Tibial nerve (tissue), 4 donors: ENCODE measurements at regions not wholly inside any gene's neighbourhood (a gene's known extent, or its start where the extent isn't known, plus 50 kb on each side); places are given as distances from the start of the nearest gene placed in this dataset.
"Not testable (repeated sequence)": the region's sequence is repeated elsewhere in the genome, so short reads cannot be mapped to it uniquely, and the experiment has no call there.

Experiments
- DNase-seq, 2 donors: peaks; one replicate each; pipeline ENCODE4 v3.0.0-alpha.2; 2019; ENCODE audit warnings: low spot score in 2 of 2
- H3K27ac ChIP-seq, 4 donors: fragments of 200-600 bp; sonication (generic) in 3 of 4; one replicate each; pipeline ENCODE4 v1.5.1; 2017 to 2019; ENCODE audit warnings: mild to moderate bottlenecking in 1 of 4
- H3K27me3 ChIP-seq, 2 donors: fragments of 200-600 bp; sonication (generic) in 1 of 2; one replicate each; pipeline versions ENCODE4 v1.5.1 to v1.6.0; 2017 to 2019
- H3K36me3 ChIP-seq, 3 donors: fragments of 200-600 bp; sonication (generic); one replicate each; pipeline ENCODE4 v1.5.1; 2018 to 2019
- H3K4me1 ChIP-seq, 4 donors: fragments of 200-600 bp; sonication (generic) in 3 of 4; one replicate each; pipeline ENCODE4 v1.5.1; 2017 to 2019
- H3K4me3 ChIP-seq, 4 donors: fragments of 200-600 bp; sonication (generic) in 3 of 4; one replicate each; pipeline ENCODE4 v1.5.1; 2017 to 2019; ENCODE audit warnings: mild to moderate bottlenecking in 1 of 4, moderate library complexity in 1 of 4
- H3K9me3 ChIP-seq, 4 donors: fragments of 200-600 bp; sonication (generic) in 3 of 4; one replicate each; pipeline ENCODE4 v1.5.1; 2017 to 2019
- EP300 ChIP-seq, 2 donors: sonication (generic); formaldehyde crosslinking; IDR thresholded peaks; one replicate each; pipeline ENCODE4 v1.6.1; 2017; ENCODE audit warnings: antibody characterized with exemption in 2 of 2, mild to moderate bottlenecking in 1 of 2
- POLR2A ChIP-seq, 2 donors: fragments of 450-650 bp; IDR thresholded peaks; one replicate each; pipeline ENCODE4 v1.6.1; 2017; ENCODE audit warnings: antibody characterized with exemption in 2 of 2, mild to moderate bottlenecking in 2 of 2, moderate library complexity in 2 of 2
- whole genome bisulfite sequencing, 2 donors: methylation state at CpG; one replicate each; pipeline ENCODE4 v1.1.5; 2018; 5-methylcytosine and 5-hydroxymethylcytosine counted together
- TF ChIP-seq, protein P1 (sequence below), 5 experiments: fragments of 200-600 bp in 3 of 5; fragments of 450-650 bp in 2 of 5; sonication (generic) in 3 of 5; IDR thresholded peaks; one replicate each; pipeline ENCODE4 v1.5.1; 2016 to 2019; ENCODE audit warnings: antibody characterized with exemption in 5 of 5, mild to moderate bottlenecking in 3 of 5, moderate library complexity in 2 of 5

GRCh38 chr11:67795746-67796145 is 121.3 kb upstream of the ALDH3B2 start:
- Histone ChIP-seq H3K4me1 (peaks cover 0 to 3% (median 0%) of the 10 kb centered on the region in 4 donors), H3K9me3 (no peaks in the 10 kb centered on the region), H3K36me3 (no peaks in the 10 kb centered on the region), H3K27ac (no peak overlapping the region), H3K4me3 (no peak overlapping the region), H3K27me3 (no peaks in the 10 kb centered on the region)
- no peak for DNase-seq
- 87% methylated on average over 8 to 12 of the region's 12 CpGs for WGBS, 2 donors
- TF ChIP-seq EP300 (IDR thresholded peaks at IDR 0.05) (no peak), POLR2A (IDR thresholded peaks at IDR 0.05) (no peak)
- TF ChIP-seq, protein P1, sequence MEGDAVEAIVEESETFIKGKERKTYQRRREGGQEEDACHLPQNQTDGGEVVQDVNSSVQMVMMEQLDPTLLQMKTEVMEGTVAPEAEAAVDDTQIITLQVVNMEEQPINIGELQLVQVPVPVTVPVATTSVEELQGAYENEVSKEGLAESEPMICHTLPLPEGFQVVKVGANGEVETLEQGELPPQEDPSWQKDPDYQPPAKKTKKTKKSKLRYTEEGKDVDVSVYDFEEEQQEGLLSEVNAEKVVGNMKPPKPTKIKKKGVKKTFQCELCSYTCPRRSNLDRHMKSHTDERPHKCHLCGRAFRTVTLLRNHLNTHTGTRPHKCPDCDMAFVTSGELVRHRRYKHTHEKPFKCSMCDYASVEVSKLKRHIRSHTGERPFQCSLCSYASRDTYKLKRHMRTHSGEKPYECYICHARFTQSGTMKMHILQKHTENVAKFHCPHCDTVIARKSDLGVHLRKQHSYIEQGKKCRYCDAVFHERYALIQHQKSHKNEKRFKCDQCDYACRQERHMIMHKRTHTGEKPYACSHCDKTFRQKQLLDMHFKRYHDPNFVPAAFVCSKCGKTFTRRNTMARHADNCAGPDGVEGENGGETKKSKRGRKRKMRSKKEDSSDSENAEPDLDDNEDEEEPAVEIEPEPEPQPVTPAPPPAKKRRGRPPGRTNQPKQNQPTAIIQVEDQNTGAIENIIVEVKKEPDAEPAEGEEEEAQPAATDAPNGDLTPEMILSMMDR (IDR thresholded peaks at IDR 0.05) = no peak

GRCh38 chr11:67793750-67794149 is 119.3 kb upstream of the ALDH3B2 start:
- H3K27me3 ChIP-seq, H3K9me3 ChIP-seq, H3K36me3 ChIP-seq, DNase-seq, H3K4me1 ChIP-seq, H3K4me3 ChIP-seq, H3K27ac ChIP-seq: not testable (repeated sequence)
- WGBS, 2 donors = 71 to 75% methylated on average over 8 of the region's 8 CpGs

GRCh38 chr11:67792273-67792990 is 118.0 kb upstream of the ALDH3B2 start:
- not testable (repeated sequence) for H3K36me3 ChIP-seq, H3K27ac ChIP-seq, H3K27me3 ChIP-seq, H3K4me1 ChIP-seq, H3K9me3 ChIP-seq, H3K4me3 ChIP-seq
- DNase-seq = peak; percentile 35 to 65
- 27 to 29% methylated on average over 26 of the region's 26 CpGs for WGBS, 2 donors
- TF ChIP-seq, protein P1 (IDR thresholded peaks at IDR 0.05) = peak; percentile 46 to 61 (median 49)

GRCh38 chr11:67791598-67792170 is 117.3 kb upstream of the ALDH3B2 start:
- H3K27ac ChIP-seq, H3K27me3 ChIP-seq, DNase-seq, H3K9me3 ChIP-seq, H3K4me3 ChIP-seq, H3K36me3 ChIP-seq, H3K4me1 ChIP-seq: not testable (repeated sequence)
- TF ChIP-seq EP300 (IDR thresholded peaks at IDR 0.05) = peak in 1 of 2 donors; percentile 16
- WGBS, 2 donors = 39 to 53% methylated on average over 11 of the region's 11 CpGs

DNA sequence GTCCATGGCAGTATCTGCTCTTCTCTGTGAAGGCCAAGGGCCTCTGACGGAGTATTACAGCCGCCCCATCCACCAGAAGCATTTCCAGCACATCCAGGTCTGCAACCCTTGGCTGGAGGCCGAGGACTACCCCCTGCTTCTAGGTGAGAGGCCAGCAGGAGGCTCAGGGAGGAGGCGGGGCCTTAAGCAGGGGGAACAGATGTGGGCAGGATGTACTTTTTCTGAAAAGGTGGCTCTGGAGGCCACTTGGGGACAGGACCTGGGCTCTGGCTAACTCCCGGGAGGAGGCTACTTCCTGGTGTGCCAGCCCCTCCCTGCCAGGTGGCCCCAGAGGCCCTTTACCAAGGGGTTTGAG is 113.9 kb upstream of the ALDH3B2 start:
- 34 to 46% methylated on average over 5 of the region's 5 CpGs for WGBS, 2 donors
- not testable (repeated sequence) for DNase-seq, H3K4me3 ChIP-seq, H3K36me3 ChIP-seq, H3K27ac ChIP-seq, H3K27me3 ChIP-seq, H3K9me3 ChIP-seq, H3K4me1 ChIP-seq

- H3K4me1 ChIP-seq, H3K4me3 ChIP-seq, H3K27ac ChIP-seq, H3K9me3 ChIP-seq, H3K36me3 ChIP-seq, H3K27me3 ChIP-seq, DNase-seq: not testable (repeated sequence)
- WGBS, 2 donors = 73 to 82% methylated on average over 14 to 17 of the region's 19 CpGs
These were observed 113.4 kb upstream of the ALDH3B2 start for GRCh38 chr11:67787681-67788340.

DNA sequence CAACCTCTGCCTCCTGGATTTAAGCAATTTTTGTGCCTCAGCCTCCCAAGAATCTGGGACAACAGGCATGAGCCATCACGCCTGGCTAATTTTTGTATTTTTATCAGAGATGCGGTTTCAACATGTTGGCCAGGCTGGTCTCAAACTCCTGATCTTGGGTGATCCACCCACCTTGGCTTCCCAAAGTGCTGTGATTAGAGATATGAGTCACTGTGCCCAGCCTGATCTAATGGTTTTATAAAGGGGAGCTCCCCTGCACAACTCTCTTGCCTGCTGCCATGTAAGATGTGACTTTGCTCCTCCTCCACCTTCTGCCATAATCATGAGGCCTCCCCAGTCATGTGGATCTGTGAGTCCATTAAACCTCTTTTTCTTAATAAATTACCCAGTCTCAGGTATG is 107.5 kb upstream of the ALDH3B2 start:
- H3K36me3 ChIP-seq, H3K27ac ChIP-seq, H3K4me1 ChIP-seq, H3K4me3 ChIP-seq, H3K9me3 ChIP-seq, DNase-seq, H3K27me3 ChIP-seq: not testable (repeated sequence)
- 92 to 93% methylated on average over 2 of the region's 2 CpGs for WGBS, 2 donors

GRCh38 chr11:67781506-67781905 is 107.1 kb upstream of the ALDH3B2 start:
- not testable (repeated sequence) for H3K4me3 ChIP-seq, H3K4me1 ChIP-seq, H3K9me3 ChIP-seq, H3K27ac ChIP-seq, H3K36me3 ChIP-seq, H3K27me3 ChIP-seq, DNase-seq
- WGBS, 2 donors = 77 to 87% methylated on average over 2 of the region's 2 CpGs
